ENCODE measurements at regions not wholly inside any gene's neighbourhood (a gene's known extent, or its start where the extent isn't known, plus 50 kb on each side); places are given as distances from the start of the nearest gene placed in this dataset.

GRCh38 chr12:111304642-111305071 is 64.2 kb downstream of the PHETA1 start:
- TF ChIP-seq, protein P1, sequence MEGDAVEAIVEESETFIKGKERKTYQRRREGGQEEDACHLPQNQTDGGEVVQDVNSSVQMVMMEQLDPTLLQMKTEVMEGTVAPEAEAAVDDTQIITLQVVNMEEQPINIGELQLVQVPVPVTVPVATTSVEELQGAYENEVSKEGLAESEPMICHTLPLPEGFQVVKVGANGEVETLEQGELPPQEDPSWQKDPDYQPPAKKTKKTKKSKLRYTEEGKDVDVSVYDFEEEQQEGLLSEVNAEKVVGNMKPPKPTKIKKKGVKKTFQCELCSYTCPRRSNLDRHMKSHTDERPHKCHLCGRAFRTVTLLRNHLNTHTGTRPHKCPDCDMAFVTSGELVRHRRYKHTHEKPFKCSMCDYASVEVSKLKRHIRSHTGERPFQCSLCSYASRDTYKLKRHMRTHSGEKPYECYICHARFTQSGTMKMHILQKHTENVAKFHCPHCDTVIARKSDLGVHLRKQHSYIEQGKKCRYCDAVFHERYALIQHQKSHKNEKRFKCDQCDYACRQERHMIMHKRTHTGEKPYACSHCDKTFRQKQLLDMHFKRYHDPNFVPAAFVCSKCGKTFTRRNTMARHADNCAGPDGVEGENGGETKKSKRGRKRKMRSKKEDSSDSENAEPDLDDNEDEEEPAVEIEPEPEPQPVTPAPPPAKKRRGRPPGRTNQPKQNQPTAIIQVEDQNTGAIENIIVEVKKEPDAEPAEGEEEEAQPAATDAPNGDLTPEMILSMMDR (IDR thresholded peaks at IDR 0.05): peak; percentile 75
- TF ChIP-seq EZH2 (IDR thresholded peaks at IDR 0.05; ENCODE audit: borderline replicate concordance, insufficient read depth, low read depth, low read length, poor library complexity, severe bottlenecking): no peak
